ENCODE measurements at regions not wholly inside any gene's neighbourhood (a gene's known extent, or its start where the extent isn't known, plus 50 kb on each side); places are given as distances from the start of the nearest gene placed in this dataset.
A peak's percentile ranks its signal among the peaks of the same experiment; 100 is the strongest.
"Not testable (repeated sequence)": the region's sequence is repeated elsewhere in the genome, so short reads cannot be mapped to it uniquely, and the experiment has no call there.

GRCh38 chr6:167208819-167209576 is 51.2 kb upstream of the GPR31 start:
- DNase-seq = no peak

- no peak for DNase-seq
Observed at GRCh38 chr6:167209577-167209975, 51.8 kb upstream of the GPR31 start.

- no peak for DNase-seq
Observed at GRCh38 chr6:167210375-167211294, 52.9 kb upstream of the GPR31 start.

- no peak for DNase-seq
Observed at GRCh38 chr6:167211295-167211648, 53.5 kb upstream of the GPR31 start.

- DNase-seq = no peak
Observed at GRCh38 chr6:167211881-167212712, 54.3 kb upstream of the GPR31 start.

- DNase-seq = no peak
Observed at GRCh38 chr6:167212713-167213005, 54.9 kb upstream of the GPR31 start.

- no peak for DNase-seq
Observed at GRCh38 chr6:167214206-167214605, 56.4 kb upstream of the GPR31 start.

- not testable (repeated sequence) for DNase-seq
Observed at GRCh38 chr6:167215429-167216250, 57.9 kb upstream of the GPR31 start.

- DNase-seq = not testable (repeated sequence)
Observed at GRCh38 chr6:167216390-167217050, 58.7 kb upstream of the GPR31 start.

GRCh38 chr6:167217073-167217472 is 59.3 kb upstream of the GPR31 start:
- not testable (repeated sequence) for DNase-seq

GRCh38 chr6:167217951-167218759 is 60.4 kb upstream of the GPR31 start:
- DNase-seq = peak; percentile 29 to 40

- not testable (repeated sequence) for DNase-seq
Observed at GRCh38 chr6:167219079-167219478, 61.3 kb upstream of the GPR31 start.

GRCh38 chr6:167219967-167220512 is 62.3 kb upstream of the GPR31 start:
- no peak for DNase-seq

- no peak for DNase-seq
Observed at GRCh38 chr6:167221400-167222201, 63.8 kb upstream of the GPR31 start.

- not testable (repeated sequence) for DNase-seq
Observed at GRCh38 chr6:167225566-167226382, 65.3 kb upstream of the UNC93A start.

- DNase-seq = no peak
Observed at GRCh38 chr6:167226383-167226685, 64.8 kb upstream of the UNC93A start.

- DNase-seq = no peak
Observed at GRCh38 chr6:167226791-167227190, 64.3 kb upstream of the UNC93A start.

GRCh38 chr6:167227984-167228383 is 63.1 kb upstream of the UNC93A start:
- DNase-seq = no peak

GRCh38 chr6:167229586-167229985 is 61.5 kb upstream of the UNC93A start:
- no peak for DNase-seq

Measured in CD4-positive, alpha-beta T cell treated with Interleukin-1 beta for 1 hour (primary cell).